Lung (tissue), 11 donors: ENCODE measurements at regions not wholly inside any gene's neighbourhood (a gene's known extent, or its start where the extent isn't known, plus 50 kb on each side); places are given as distances from the start of the nearest gene placed in this dataset.

Experiments
- ATAC-seq: fragments of 200-7000 bp; cut with Tn5 transposase; one replicate; pipeline ENCODE4 v1.9.1; 2020; ENCODE audit warnings: moderate number of reproducible peaks; ENCODE audit not compliant: insufficient read depth, low FRiP score
- DNase-seq, 3 donors: peaks; one replicate each; pipeline ENCODE4 v3.0.0-alpha.2; 2013 to 2017
- H3K27ac ChIP-seq, 2 donors: one replicate each; pipeline ENCODE4 v1.5.1; 2013; ENCODE audit warnings: mild to moderate bottlenecking in 2 of 2, moderate library complexity in 2 of 2, control low read depth in 1 of 2, inconsistent platforms in 1 of 2, low read depth in 1 of 2, low read length in 1 of 2
- H3K27me3 ChIP-seq, 3 donors: one replicate each; pipeline ENCODE4 v1.5.1; 2013; ENCODE audit warnings: low read length in 2 of 3; ENCODE audit not compliant: control insufficient read depth in 3 of 3, insufficient read depth in 3 of 3
- H3K36me3 ChIP-seq, 4 donors: one replicate each; pipeline ENCODE4 v1.5.1; 2013; ENCODE audit warnings: low read length in 4 of 4, mild to moderate bottlenecking in 1 of 4, moderate library complexity in 1 of 4; ENCODE audit not compliant: control insufficient read depth in 4 of 4, insufficient read depth in 4 of 4
- H3K4me1 ChIP-seq, 5 donors: one replicate each; pipeline ENCODE4 v1.5.1; 2013; ENCODE audit warnings: low read length in 5 of 5, mild to moderate bottlenecking in 2 of 5, moderate library complexity in 1 of 5; ENCODE audit not compliant: control insufficient read depth in 5 of 5, insufficient read depth in 5 of 5
- H3K4me3 ChIP-seq: one replicate; pipeline ENCODE4 v1.5.1; 2013; ENCODE audit warnings: mild to moderate bottlenecking, control low read depth, moderate library complexity
- H3K9ac ChIP-seq, 2 donors: one replicate each; pipeline ENCODE4 v1.5.1; 2013; ENCODE audit warnings: low read length in 2 of 2, control low read depth in 1 of 2; ENCODE audit not compliant: insufficient read depth in 1 of 2
- H3K9me3 ChIP-seq, 4 donors: one replicate each; pipeline ENCODE4 v1.5.1; 2013; ENCODE audit warnings: low read length in 3 of 4, mild to moderate bottlenecking in 1 of 4, moderate library complexity in 1 of 4; ENCODE audit not compliant: control insufficient read depth in 4 of 4, insufficient read depth in 3 of 4
- WGBS, 2 donors: extraction: QIAGEN DNeasy Blood & Tissue Kit; methylation state at CpG; one replicate each; pipeline ENCODE4 v1.1.7; 2013; 5-methylcytosine and 5-hydroxymethylcytosine counted together
- TF ChIP-seq, protein P1 (sequence below): IDR thresholded peaks from 2 replicates; pipeline ENCODE4 v1.5.1; 2012; ENCODE audit warnings: mild to moderate bottlenecking; ENCODE audit errors: control extremely low read depth, extremely low read depth
- donor health status: control.
- donor health status: control.
- donor health status: Bipolar disorder and iron deficiency.
- donor health status: healthy.
- donor health status: DM: yes; HTN: yes; CAD: no.

DNA sequence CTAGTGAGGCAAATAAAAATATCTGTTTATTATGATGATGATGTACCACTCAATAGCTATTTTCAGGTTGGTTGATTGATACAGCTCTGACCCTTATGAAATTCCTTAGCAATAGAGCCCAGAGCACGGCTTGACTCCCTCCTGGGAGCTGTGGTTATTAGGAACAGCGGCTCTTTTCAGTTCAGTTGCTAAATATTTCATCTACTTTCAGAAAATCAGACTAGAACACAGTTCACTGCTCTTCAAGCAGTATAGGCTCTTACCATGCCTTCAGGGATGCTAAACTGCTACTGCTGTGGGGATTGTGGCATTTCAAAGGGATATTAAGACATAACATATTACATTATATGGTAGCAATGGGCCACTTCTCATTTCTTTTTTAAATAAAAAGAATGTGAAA is 218.8 kb downstream of the SNCA start:
- H3K4me3 ChIP-seq = no peak overlapping the region
- H3K9ac ChIP-seq = no peak overlapping the region
- H3K36me3 ChIP-seq = no peaks in the 10 kb centered on the region
- H3K27ac ChIP-seq = no peak overlapping the region
- no peaks in the 10 kb centered on the region for H3K27me3 ChIP-seq
- no peak for DNase-seq
- H3K9me3 ChIP-seq = no peaks in the 10 kb centered on the region
- TF ChIP-seq, protein P1, sequence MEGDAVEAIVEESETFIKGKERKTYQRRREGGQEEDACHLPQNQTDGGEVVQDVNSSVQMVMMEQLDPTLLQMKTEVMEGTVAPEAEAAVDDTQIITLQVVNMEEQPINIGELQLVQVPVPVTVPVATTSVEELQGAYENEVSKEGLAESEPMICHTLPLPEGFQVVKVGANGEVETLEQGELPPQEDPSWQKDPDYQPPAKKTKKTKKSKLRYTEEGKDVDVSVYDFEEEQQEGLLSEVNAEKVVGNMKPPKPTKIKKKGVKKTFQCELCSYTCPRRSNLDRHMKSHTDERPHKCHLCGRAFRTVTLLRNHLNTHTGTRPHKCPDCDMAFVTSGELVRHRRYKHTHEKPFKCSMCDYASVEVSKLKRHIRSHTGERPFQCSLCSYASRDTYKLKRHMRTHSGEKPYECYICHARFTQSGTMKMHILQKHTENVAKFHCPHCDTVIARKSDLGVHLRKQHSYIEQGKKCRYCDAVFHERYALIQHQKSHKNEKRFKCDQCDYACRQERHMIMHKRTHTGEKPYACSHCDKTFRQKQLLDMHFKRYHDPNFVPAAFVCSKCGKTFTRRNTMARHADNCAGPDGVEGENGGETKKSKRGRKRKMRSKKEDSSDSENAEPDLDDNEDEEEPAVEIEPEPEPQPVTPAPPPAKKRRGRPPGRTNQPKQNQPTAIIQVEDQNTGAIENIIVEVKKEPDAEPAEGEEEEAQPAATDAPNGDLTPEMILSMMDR = no peak
- no peak for ATAC-seq
- 82 to 91% methylated on average over 2 of the region's 2 CpGs for WGBS, 2 donors
- H3K4me1 ChIP-seq = no peaks in the 10 kb centered on the region

DNA sequence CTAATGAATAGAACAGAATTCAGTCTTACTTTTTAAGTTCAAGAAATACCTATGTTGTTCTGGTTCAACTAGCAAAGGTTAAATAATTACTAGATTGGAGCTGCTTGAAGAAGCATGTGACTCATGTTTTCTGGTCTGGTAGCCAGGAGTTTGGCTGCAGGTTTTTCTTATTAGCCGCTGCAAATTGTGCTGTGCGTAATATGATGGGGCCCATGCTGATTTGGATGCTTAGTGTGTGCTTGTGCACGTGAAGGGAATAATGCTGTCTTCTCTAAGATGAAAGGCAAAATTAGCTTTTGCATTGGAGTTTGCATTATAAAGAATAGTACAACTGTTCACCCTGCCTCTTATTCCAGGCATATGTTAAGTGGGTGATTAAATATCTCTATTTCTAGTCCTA is 219.6 kb downstream of the SNCA start:
- WGBS, 2 donors = 76 to 77% methylated on average over 3 of the region's 3 CpGs
- no peak overlapping the region for H3K27ac ChIP-seq
- TF ChIP-seq, protein P1 = no peak
- no peaks in the 10 kb centered on the region for H3K36me3 ChIP-seq
- no peaks in the 10 kb centered on the region for H3K4me1 ChIP-seq
- no peaks in the 10 kb centered on the region for H3K9me3 ChIP-seq
- DNase-seq (no peak), ATAC-seq (no peak)
- H3K9ac ChIP-seq = no peak overlapping the region
- no peak overlapping the region for H3K4me3 ChIP-seq
- no peaks in the 10 kb centered on the region for H3K27me3 ChIP-seq

DNA sequence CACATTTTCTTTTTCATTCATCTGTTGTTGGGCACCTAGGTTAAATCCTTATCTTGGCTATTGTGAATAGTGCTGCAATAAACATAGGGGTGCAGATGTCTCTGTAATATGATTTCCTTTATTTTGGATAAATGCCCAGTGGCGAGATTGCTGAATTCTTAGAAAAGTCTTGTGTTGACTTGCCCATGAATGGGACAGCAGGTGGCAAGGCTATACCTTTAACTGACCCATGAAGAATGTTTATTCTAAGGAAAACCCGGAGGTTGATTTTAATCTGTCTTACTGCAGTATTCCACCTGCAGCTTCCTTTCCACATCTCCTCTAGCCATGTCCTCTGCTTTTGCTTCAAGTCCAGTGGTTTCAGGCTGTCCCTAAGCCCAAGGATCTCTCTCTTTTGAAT is 220.6 kb downstream of the SNCA start:
- no peak for ATAC-seq
- DNase-seq = no peak
- H3K27ac ChIP-seq = no peak overlapping the region
- no peak overlapping the region for H3K9ac ChIP-seq
- no peaks in the 10 kb centered on the region for H3K9me3 ChIP-seq
- no peaks in the 10 kb centered on the region for H3K27me3 ChIP-seq
- 46 to 77% methylated on average over 2 of the region's 2 CpGs for WGBS, 2 donors
- no peak overlapping the region for H3K4me3 ChIP-seq
- TF ChIP-seq, protein P1 = no peak
- no peaks in the 10 kb centered on the region for H3K36me3 ChIP-seq
- no peaks in the 10 kb centered on the region for H3K4me1 ChIP-seq

DNA sequence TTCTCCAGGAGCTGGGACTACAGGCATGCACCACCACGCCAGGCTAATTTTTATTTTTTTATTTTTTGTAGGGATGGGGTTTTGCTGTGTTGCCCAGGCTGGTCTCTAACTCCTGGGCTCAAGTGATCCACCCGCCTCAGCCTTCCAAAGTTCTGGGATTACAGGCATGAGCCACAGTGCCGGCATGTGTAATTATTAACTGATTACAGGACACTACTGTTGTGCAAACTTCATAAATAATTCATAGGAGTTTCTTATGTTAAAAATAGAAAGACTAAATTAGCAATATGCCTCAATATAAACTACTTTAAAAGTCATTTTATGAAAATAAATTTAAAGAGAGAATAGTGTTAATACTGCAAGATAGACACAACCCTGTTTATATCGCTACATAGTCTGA is 221.9 kb downstream of the SNCA start:
- no peak for DNase-seq
- TF ChIP-seq, protein P1 = no peak
- Histone ChIP-seq H3K9ac (no peak overlapping the region), H3K4me3 (no peak overlapping the region), H3K9me3 (no peaks in the 10 kb centered on the region), H3K27me3 (no peaks in the 10 kb centered on the region), H3K36me3 (no peaks in the 10 kb centered on the region), H3K4me1 (no peaks in the 10 kb centered on the region), H3K27ac (no peak overlapping the region)
- ATAC-seq = no peak
- WGBS, 2 donors = 88 to 91% methylated on average over 4 of the region's 4 CpGs
